ENCODE measurements at regions not wholly inside any gene's neighbourhood (a gene's known extent, or its start where the extent isn't known, plus 50 kb on each side); places are given as distances from the start of the nearest gene placed in this dataset.

- DNase-seq (no peak), ATAC-seq (ENCODE audit: insufficient read depth, low read depth) (no peak)
- Histone ChIP-seq H3K4me2 (ENCODE audit: insufficient read depth, low read length) (no peak overlapping the region), H3K9me3 (ENCODE audit: insufficient read depth, low read length, severe bottlenecking) (no peaks in the 10 kb centered on the region), H3K36me3 (ENCODE audit: insufficient read depth, low read length) (no peaks in the 10 kb centered on the region), H3K9ac (ENCODE audit: low read depth, low read length) (no peak overlapping the region), H3K27ac (ENCODE audit: low read length) (no peak overlapping the region), H3K79me2 (ENCODE audit: insufficient read depth, low read length) (no peaks in the 10 kb centered on the region), H3K4me1 (ENCODE audit: insufficient read depth, low read length) (no peaks in the 10 kb centered on the region), H3K27me3 (ENCODE audit: insufficient read depth, low read length, poor library complexity) (no peaks in the 10 kb centered on the region), H4K20me1 (ENCODE audit: insufficient read depth, low read length) (no peaks in the 10 kb centered on the region), H3K4me3 (ENCODE audit: low read depth in 1 of 2, low read length in 2 of 2) (no peak overlapping the region), H2AFZ (ENCODE audit: low read depth, low read length) (no peak overlapping the region)
- TF ChIP-seq, protein P1, sequence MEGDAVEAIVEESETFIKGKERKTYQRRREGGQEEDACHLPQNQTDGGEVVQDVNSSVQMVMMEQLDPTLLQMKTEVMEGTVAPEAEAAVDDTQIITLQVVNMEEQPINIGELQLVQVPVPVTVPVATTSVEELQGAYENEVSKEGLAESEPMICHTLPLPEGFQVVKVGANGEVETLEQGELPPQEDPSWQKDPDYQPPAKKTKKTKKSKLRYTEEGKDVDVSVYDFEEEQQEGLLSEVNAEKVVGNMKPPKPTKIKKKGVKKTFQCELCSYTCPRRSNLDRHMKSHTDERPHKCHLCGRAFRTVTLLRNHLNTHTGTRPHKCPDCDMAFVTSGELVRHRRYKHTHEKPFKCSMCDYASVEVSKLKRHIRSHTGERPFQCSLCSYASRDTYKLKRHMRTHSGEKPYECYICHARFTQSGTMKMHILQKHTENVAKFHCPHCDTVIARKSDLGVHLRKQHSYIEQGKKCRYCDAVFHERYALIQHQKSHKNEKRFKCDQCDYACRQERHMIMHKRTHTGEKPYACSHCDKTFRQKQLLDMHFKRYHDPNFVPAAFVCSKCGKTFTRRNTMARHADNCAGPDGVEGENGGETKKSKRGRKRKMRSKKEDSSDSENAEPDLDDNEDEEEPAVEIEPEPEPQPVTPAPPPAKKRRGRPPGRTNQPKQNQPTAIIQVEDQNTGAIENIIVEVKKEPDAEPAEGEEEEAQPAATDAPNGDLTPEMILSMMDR (IDR thresholded peaks at IDR 0.05; ENCODE audit: borderline replicate concordance, extremely low read depth, low read length, poor library complexity, severe bottlenecking): no peak
- TF ChIP-seq EZH2 (IDR thresholded peaks at IDR 0.05; ENCODE audit: borderline replicate concordance, low read depth, low read length, severe bottlenecking): no peak
Observed at GRCh38 chr21:23729331-23729730, 1878.0 kb downstream of the MRPL39 start.

GRCh38 chr21:23725576-23725975, 1881.7 kb downstream of the MRPL39 start:
- no peak overlapping the region for H3K4me2 ChIP-seq (ENCODE audit: insufficient read depth, low read length)
- no peak overlapping the region; a peak in 1 of 4 replicates for H3K4me3 ChIP-seq (ENCODE audit: low read depth in 1 of 2, low read length in 2 of 2)
- no peaks in the 10 kb centered on the region for H3K4me1 ChIP-seq (ENCODE audit: insufficient read depth, low read length)
- no peak for DNase-seq
- no peaks in the 10 kb centered on the region for H3K79me2 ChIP-seq (ENCODE audit: insufficient read depth, low read length)
- no peaks in the 10 kb centered on the region for H3K27me3 ChIP-seq (ENCODE audit: insufficient read depth, low read length, poor library complexity)
- H2AFZ ChIP-seq (ENCODE audit: low read depth, low read length): no peak overlapping the region
- H3K9me3 ChIP-seq (ENCODE audit: insufficient read depth, low read length, severe bottlenecking): no peaks in the 10 kb centered on the region
- H3K9ac ChIP-seq (ENCODE audit: low read depth, low read length): no peak overlapping the region
- TF ChIP-seq EZH2 (IDR thresholded peaks at IDR 0.05; ENCODE audit: borderline replicate concordance, low read depth, low read length, severe bottlenecking): no peak
- TF ChIP-seq, protein P1 (IDR thresholded peaks at IDR 0.05; ENCODE audit: borderline replicate concordance, extremely low read depth, low read length, poor library complexity, severe bottlenecking): peak; percentile 15
- ATAC-seq (ENCODE audit: insufficient read depth, low read depth): no peak
- H4K20me1 ChIP-seq (ENCODE audit: insufficient read depth, low read length): no peaks in the 10 kb centered on the region
- no peak overlapping the region for H3K27ac ChIP-seq (ENCODE audit: low read length)
- no peaks in the 10 kb centered on the region for H3K36me3 ChIP-seq (ENCODE audit: insufficient read depth, low read length)

DNA sequence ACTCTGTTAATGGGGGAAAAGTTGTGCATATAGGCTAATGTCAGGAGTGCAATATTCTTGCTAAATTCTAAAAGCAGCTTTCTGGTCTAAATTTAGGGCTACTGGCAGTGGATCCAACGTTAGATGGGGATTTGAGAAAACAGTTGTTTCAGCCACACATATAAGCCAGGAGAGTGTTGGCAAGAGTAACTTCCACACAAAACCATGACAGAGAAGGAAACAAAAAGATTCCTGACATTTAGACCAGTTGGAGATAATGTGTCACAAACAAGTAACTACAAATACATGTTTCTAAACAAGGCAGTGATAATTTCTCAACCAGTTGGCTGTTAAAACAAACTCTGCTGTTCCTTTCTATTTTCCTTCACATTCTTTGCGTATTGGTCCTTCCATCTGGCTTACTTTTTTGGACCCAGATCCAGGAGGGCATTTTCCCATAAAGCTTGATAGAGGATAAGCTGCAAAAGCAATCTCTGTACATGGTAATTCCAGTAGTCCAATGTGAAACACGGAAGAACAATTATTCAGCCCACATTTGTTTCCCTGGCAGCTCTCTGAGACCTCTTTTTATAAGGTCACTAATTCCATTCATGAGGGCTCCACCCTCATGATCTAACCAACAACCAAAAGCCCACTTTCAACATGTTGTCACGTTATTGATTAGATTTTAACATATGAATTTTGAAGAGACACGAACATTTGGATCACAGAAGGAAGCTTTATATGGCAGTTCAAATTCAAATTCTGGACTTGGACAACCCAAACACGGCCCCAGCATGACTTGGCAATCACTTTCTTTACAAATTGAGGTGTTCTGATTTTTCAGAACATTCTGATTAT, 1888.6 kb downstream of the MRPL39 start:
- H3K4me1 ChIP-seq (ENCODE audit: insufficient read depth, low read length): no peaks in the 10 kb centered on the region
- no peaks in the 10 kb centered on the region for H3K36me3 ChIP-seq (ENCODE audit: insufficient read depth, low read length)
- no peaks in the 10 kb centered on the region for H3K79me2 ChIP-seq (ENCODE audit: insufficient read depth, low read length)
- H3K4me3 ChIP-seq (ENCODE audit: low read depth in 1 of 2, low read length in 2 of 2): no peak overlapping the region
- no peak overlapping the region for H2AFZ ChIP-seq (ENCODE audit: low read depth, low read length)
- TF ChIP-seq EZH2 (IDR thresholded peaks at IDR 0.05; ENCODE audit: borderline replicate concordance, low read depth, low read length, severe bottlenecking): no peak
- TF ChIP-seq, protein P1 (IDR thresholded peaks at IDR 0.05; ENCODE audit: borderline replicate concordance, extremely low read depth, low read length, poor library complexity, severe bottlenecking): no peak
- H3K9me3 ChIP-seq (ENCODE audit: insufficient read depth, low read length, severe bottlenecking): no peaks in the 10 kb centered on the region
- H3K9ac ChIP-seq (ENCODE audit: low read depth, low read length): no peak overlapping the region
- no peaks in the 10 kb centered on the region for H4K20me1 ChIP-seq (ENCODE audit: insufficient read depth, low read length)
- no peak overlapping the region for H3K27ac ChIP-seq (ENCODE audit: low read length)
- H3K4me2 ChIP-seq (ENCODE audit: insufficient read depth, low read length): no peak overlapping the region
- DNase-seq: no peak
- no peak for ATAC-seq (ENCODE audit: insufficient read depth, low read depth)
- H3K27me3 ChIP-seq (ENCODE audit: insufficient read depth, low read length, poor library complexity): no peaks in the 10 kb centered on the region

Measured in DND-41 (cell line).